CD4-positive, alpha-beta T cell (primary cell): ENCODE measurements at regions not wholly inside any gene's neighbourhood (a gene's known extent, or its start where the extent isn't known, plus 50 kb on each side); places are given as distances from the start of the nearest gene placed in this dataset.
"Not testable (repeated sequence)": the region's sequence is repeated elsewhere in the genome, so short reads cannot be mapped to it uniquely, and the experiment has no call there.

ENCODE experiments used
- ATAC-seq: fragments of 200-7000 bp; cut with Tn5 transposase; one replicate; pipeline ENCODE4 v1.10.0; 2022; ENCODE audit warnings: mild to moderate bottlenecking; ENCODE audit not compliant: poor library complexity
- CTCF ChIA-PET: fragments of 350-600 bp; sonication (Branson Sonifier 250); formaldehyde crosslinking; loops from one replicate; lab custom pipeline; 2021; ENCODE audit warnings: antibody characterized with exemption, inconsistent platforms; lab: Charles Lee
- POLR2A ChIA-PET: fragments of 350-600 bp; sonication (Branson Sonifier 250); formaldehyde crosslinking; loops from one replicate; lab custom pipeline; 2021; ENCODE audit warnings: antibody characterized with exemption, inconsistent platforms; lab: Charles Lee
- DNase-seq, 14 experiments: peaks; one replicate each; pipeline ENCODE4 v3.0.0-alpha.2; 2013 to 2020; ENCODE audit warnings: mixed read lengths in 2 of 14
- H3K27ac ChIP-seq, 2 donors: one replicate each; pipeline versions ENCODE4 v1.5.1 to v1.7.0; 2013; ENCODE audit warnings: low read length in 2 of 2, low read depth in 1 of 2, mild to moderate bottlenecking in 1 of 2
- H3K27me3 ChIP-seq, 2 experiments: 1 replicate in 1 of 2; 2 replicates in 1 of 2; pipeline versions ENCODE4 v1.6.1 to v1.7.0; 2013; ENCODE audit warnings: low read length in 2 of 2, control low read depth in 1 of 2, mild to moderate bottlenecking in 1 of 2, moderate library complexity in 1 of 2; ENCODE audit not compliant: insufficient read depth in 2 of 2, control insufficient read depth in 1 of 2
- H3K36me3 ChIP-seq: one replicate; pipeline ENCODE4 v1.6.1; 2013; ENCODE audit warnings: low read length, control low read depth; ENCODE audit not compliant: insufficient read depth
- H3K4me1 ChIP-seq: one replicate; pipeline ENCODE4 v1.6.1; 2013; ENCODE audit warnings: low read length, control low read depth; ENCODE audit not compliant: insufficient read depth
- H3K4me3 ChIP-seq: one replicate; pipeline ENCODE4 v1.5.1; 2013; ENCODE audit warnings: mild to moderate bottlenecking, low read length, moderate library complexity
- H3K9me3 ChIP-seq, 2 experiments: 1 replicate in 1 of 2; 2 replicates in 1 of 2; pipeline versions ENCODE4 v1.6.1 to v1.7.0; 2013; ENCODE audit warnings: low read length in 2 of 2, mild to moderate bottlenecking in 2 of 2, control low read depth in 1 of 2, moderate library complexity in 1 of 2; ENCODE audit not compliant: control insufficient read depth in 1 of 2, insufficient read depth in 1 of 2
- H3K27ac Mint-ChIP-seq: one replicate; pipeline ENCODE4 v1.8.0; 2020; ENCODE audit warnings: mixed read lengths
- H3K27me3 Mint-ChIP-seq: one replicate; pipeline ENCODE4 v1.8.0; 2021; ENCODE audit warnings: mixed read lengths
- H3K36me3 Mint-ChIP-seq: one replicate; pipeline ENCODE4 v1.8.0; 2021; ENCODE audit warnings: low read depth, mixed read lengths
- H3K4me1 Mint-ChIP-seq: one replicate; pipeline ENCODE4 v1.8.0; 2021; ENCODE audit warnings: low read depth, mixed read lengths
- H3K4me3 Mint-ChIP-seq: one replicate; pipeline ENCODE4 v1.8.0; 2020; ENCODE audit warnings: mild to moderate bottlenecking, mixed read lengths
- H3K9me3 Mint-ChIP-seq: one replicate; pipeline ENCODE4 v1.8.0; 2020; ENCODE audit warnings: mixed read lengths
- CTCF ChIP-seq: fragments of 200-600 bp; IDR thresholded peaks from one replicate; pipeline ENCODE4 v1.8.0; 2022; ENCODE audit warnings: antibody characterized with exemption, mild to moderate bottlenecking
- intact Hi-C, 2 experiments: fragments of 100-400 bp; cut with DNase I in 1 of 2; cut with micrococcal nuclease in 1 of 2; formaldehyde crosslinking; loops; one replicate each; pipeline versions ENCODE4 v1.15.1 to v1.9.0; 2023 to 2025; cut with DNase I, micrococcal nuclease

GRCh38 chr6:48388044-48388443 is 277.0 kb upstream of the PTCHD4 start:
- no peak overlapping the region for H3K4me3 Mint-ChIP-seq
- ChIA-PET POLR2A (no interaction called here), CTCF (no interaction called here)
- intact Hi-C loops = no loop called here
- no peak overlapping the region for H3K27ac ChIP-seq
- no peaks in the 10 kb centered on the region for H3K36me3 Mint-ChIP-seq
- H3K4me1 Mint-ChIP-seq = no peaks in the 10 kb centered on the region
- no peak overlapping the region for H3K4me3 ChIP-seq
- no peaks in the 10 kb centered on the region for H3K36me3 ChIP-seq
- peaks cover 0 to 6% of the 10 kb centered on the region in 2 experiments for H3K9me3 ChIP-seq
- no peaks in the 10 kb centered on the region for H3K27me3 ChIP-seq
- H3K9me3 Mint-ChIP-seq = peaks cover 8% of the 10 kb centered on the region
- no peaks in the 10 kb centered on the region for H3K27me3 Mint-ChIP-seq
- no peaks in the 10 kb centered on the region for H3K4me1 ChIP-seq
- TF ChIP-seq CTCF = no peak
- no peak for DNase-seq
- ATAC-seq = no peak
- H3K27ac Mint-ChIP-seq = no peak overlapping the region

- intact Hi-C loops = no loop called here
- no peak for TF ChIP-seq CTCF
- Mint-ChIP-seq H3K4me1 (no peaks in the 10 kb centered on the region), H3K36me3 (no peaks in the 10 kb centered on the region), H3K9me3 (peaks cover 12% of the 10 kb centered on the region), H3K27me3 (no peaks in the 10 kb centered on the region), H3K27ac (no peak overlapping the region), H3K4me3 (no peak overlapping the region)
- H3K4me3 ChIP-seq = no peak overlapping the region
- no peak overlapping the region for H3K27ac ChIP-seq
- ChIA-PET CTCF (no interaction called here), POLR2A (no interaction called here)
- H3K36me3 ChIP-seq = no peaks in the 10 kb centered on the region
- peaks cover 3 to 5% of the 10 kb centered on the region in 2 experiments for H3K9me3 ChIP-seq
- H3K27me3 ChIP-seq = no peaks in the 10 kb centered on the region
- no peak for DNase-seq
- no peaks in the 10 kb centered on the region for H3K4me1 ChIP-seq
- ATAC-seq = no peak
Observed at GRCh38 chr6:48378884-48379407, 267.9 kb upstream of the PTCHD4 start.

- DNase-seq = no peak
- Histone ChIP-seq H3K27ac (no peak overlapping the region), H3K4me3 (no peak overlapping the region), H3K9me3 (peaks cover 3 to 10% of the 10 kb centered on the region in 2 experiments), H3K4me1 (no peaks in the 10 kb centered on the region), H3K36me3 (no peaks in the 10 kb centered on the region), H3K27me3 (no peaks in the 10 kb centered on the region)
- H3K27ac Mint-ChIP-seq = no peak overlapping the region
- no peaks in the 10 kb centered on the region for H3K36me3 Mint-ChIP-seq
- ChIA-PET CTCF (no interaction called here), POLR2A (no interaction called here)
- no peaks in the 10 kb centered on the region for H3K4me1 Mint-ChIP-seq
- no peaks in the 10 kb centered on the region for H3K27me3 Mint-ChIP-seq
- peaks cover 9% of the 10 kb centered on the region for H3K9me3 Mint-ChIP-seq
- intact Hi-C loops = no loop called here
- no peak overlapping the region for H3K4me3 Mint-ChIP-seq
- no peak for TF ChIP-seq CTCF
- no peak for ATAC-seq
Observed at GRCh38 chr6:48377115-48377514, 266.1 kb upstream of the PTCHD4 start.

GRCh38 chr6:48371226-48371625 is 260.2 kb upstream of the PTCHD4 start:
- DNase-seq, H3K9me3 Mint-ChIP-seq, intact Hi-C loops, H3K4me3 Mint-ChIP-seq, H3K4me1 Mint-ChIP-seq, CTCF ChIA-PET, H3K27me3 ChIP-seq, H3K4me3 ChIP-seq, H3K27ac Mint-ChIP-seq, H3K4me1 ChIP-seq, H3K27me3 Mint-ChIP-seq, ATAC-seq, H3K36me3 ChIP-seq, POLR2A ChIA-PET, H3K36me3 Mint-ChIP-seq, H3K27ac ChIP-seq: not testable (repeated sequence)
- peaks cover 3 to 15% of the 10 kb centered on the region in 2 experiments for H3K9me3 ChIP-seq
